Heart right ventricle (tissue), 16 donors: ENCODE measurements at regions not wholly inside any gene's neighbourhood (a gene's known extent, or its start where the extent isn't known, plus 50 kb on each side); places are given as distances from the start of the nearest gene placed in this dataset.

Source experiments
- ATAC-seq, 8 donors: fragments of 200-7000 bp; cut with Tn5 transposase; one replicate each; pipeline ENCODE4 v1.9.1; 2020; ENCODE audit warnings: mild to moderate bottlenecking in 8 of 8, moderate library complexity in 8 of 8, moderate number of reproducible peaks in 1 of 8
- DNase-seq, 2 donors: peaks; one replicate each; pipeline ENCODE4 v3.0.0-alpha.2; 2020
- H3K27ac ChIP-seq, 10 donors: fragments of 200-600 bp; sonication (generic) in 2 of 10; one replicate each; pipeline versions ENCODE4 v1.5.0 to v1.8.0; 2020 to 2022; ENCODE audit warnings: mild to moderate bottlenecking in 3 of 10
- H3K27me3 ChIP-seq, 7 donors: fragments of 200-600 bp; one replicate each; pipeline ENCODE4 v1.8.0; 2021 to 2022; ENCODE audit warnings: mild to moderate bottlenecking in 2 of 7
- H3K36me3 ChIP-seq, 9 donors: fragments of 200-600 bp; sonication (generic) in 1 of 9; one replicate each; pipeline versions ENCODE4 v1.5.0 to v1.8.0; 2020 to 2022; ENCODE audit warnings: mild to moderate bottlenecking in 2 of 9
- H3K4me1 ChIP-seq, 9 donors: fragments of 200-600 bp; sonication (generic) in 1 of 9; one replicate each; pipeline versions ENCODE4 v1.5.0 to v1.8.0; 2020 to 2022; ENCODE audit warnings: mild to moderate bottlenecking in 4 of 9
- H3K4me3 ChIP-seq, 10 donors: fragments of 200-600 bp; sonication (generic) in 2 of 10; one replicate each; pipeline versions ENCODE4 v1.5.0 to v1.8.0; 2020 to 2022; ENCODE audit warnings: mild to moderate bottlenecking in 7 of 10, moderate library complexity in 2 of 10
- H3K9me3 ChIP-seq, 11 donors: fragments of 200-600 bp in 10 of 11; sonication (generic) in 2 of 11; one replicate each; pipeline versions ENCODE4 v1.5.0 to v1.8.0; 2013 to 2022; ENCODE audit warnings: mild to moderate bottlenecking in 2 of 11, control low read depth in 1 of 11, moderate library complexity in 1 of 11
- CTCF ChIP-seq, 9 donors: fragments of 200-600 bp; sonication (generic) in 2 of 9; IDR thresholded peaks; one replicate each; pipeline versions ENCODE4 v1.5.0 to v1.8.0; 2021 to 2022; ENCODE audit warnings: antibody characterized with exemption in 9 of 9, mild to moderate bottlenecking in 5 of 9, moderate library complexity in 1 of 9
- WGBS, 2 donors: extraction: QIAGEN DNeasy Blood & Tissue Kit; methylation state at CpG; one replicate each; pipeline ENCODE4 v1.1.7; 2013; ENCODE audit warnings: inconsistent platforms in 1 of 2; 5-methylcytosine and 5-hydroxymethylcytosine counted together
- intact Hi-C, 10 donors: fragments of 100-400 bp; cut with DNase I; formaldehyde crosslinking; loops; one replicate each; pipeline versions ENCODE4 v1.11.1 to v1.14.2; 2022
- donor health status: Arrhythmogenic right ventricular cardiomyopathy.
- donor health status: ischemic (EF 13 %, LVEDD 7.1; RV severe dilation, severe dysfunction).
- donor health status: healthy with polysubstance abuse.
- donor health status: DM: no; HTN: yes; CAD: no.
- donor health status: DM: no; HTN: no; CAD: no.
- donor health status: ischemic (EF 25% LVEDD 6.9; RV normal size, moderate dysfunction).
- donor health status: ischemic (EF 25% LVEDD 5.7; RV mildly dilated, moderate dysfunction).
- donor health status: healthy.
- donor health status: DM: yes; HTN: yes; CAD: no.
- donor health status: Ischemic cardiomyopathy.
- donor health status: ischemic (EF 35%, LVEDD 5.7; RV mildly dilated, moderate dysfunction).
- donor health status: nonischemic (EF 11% LVEDD 7.7; RV severe dilation, severe dysfunction).
- donor health status: DM: yes; HTN: yes; CAD: no.
- donor health status: PGD.
- donor health status: ischemic (EF 29% LVEDD 5.4; RV normal size, mild dysfunction).
- donor health status: nonischemic (EF 23%, LVEDD 6.1; RV moderate dilation, normal function).

- no peak for ATAC-seq
- intact Hi-C loops, result no loop called here
- WGBS, 2 donors, result 91 to 93% methylated on average over 7 of the region's 7 CpGs
- no peak for DNase-seq
- Histone ChIP-seq H3K4me3 (no peak overlapping the region), H3K9me3 (no peaks in the 10 kb centered on the region), H3K27me3 (no peaks in the 10 kb centered on the region), H3K4me1 (no peaks in the 10 kb centered on the region), H3K27ac (no peak overlapping the region), H3K36me3 (no peaks in the 10 kb centered on the region)
- TF ChIP-seq CTCF (IDR thresholded peaks at IDR 0.05), result no peak
Measured at GRCh38 chr4:156194896-156195295, 241.2 kb upstream of the CTSO start.

GRCh38 chr4:156193800-156194199 lies 240.1 kb upstream of the CTSO start:
- intact Hi-C loops, result no loop called here
- H3K4me3 ChIP-seq, result no peak overlapping the region
- no peaks in the 10 kb centered on the region for H3K36me3 ChIP-seq
- TF ChIP-seq CTCF (IDR thresholded peaks at IDR 0.05), result no peak
- ATAC-seq (no peak), DNase-seq (no peak)
- 46 to 50% methylated on average over 3 of the region's 3 CpGs for WGBS, 2 donors
- no peaks in the 10 kb centered on the region for H3K4me1 ChIP-seq
- no peaks in the 10 kb centered on the region for H3K27me3 ChIP-seq
- no peak overlapping the region for H3K27ac ChIP-seq
- H3K9me3 ChIP-seq, result no peaks in the 10 kb centered on the region

DNA sequence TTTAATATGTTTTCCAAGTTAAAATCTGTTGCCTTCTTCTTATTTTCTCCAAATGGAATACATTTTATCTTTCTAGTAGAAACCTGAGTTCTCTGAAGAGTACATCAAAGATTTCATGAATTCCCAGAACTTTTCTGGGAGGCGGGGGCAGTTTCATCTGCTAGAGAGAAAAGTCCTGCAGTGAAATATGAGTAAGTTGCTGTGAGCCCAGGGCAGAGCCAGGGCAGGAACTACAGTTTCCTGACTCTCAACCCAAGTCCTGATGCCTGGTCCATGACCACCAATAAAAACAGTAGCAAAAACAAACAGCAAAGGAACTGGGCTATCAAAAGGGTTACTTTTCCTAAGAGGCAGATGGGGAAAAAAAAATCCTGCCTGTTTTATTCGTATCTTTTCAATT lies 239.4 kb upstream of the CTSO start:
- no peak for TF ChIP-seq CTCF (IDR thresholded peaks at IDR 0.05)
- no peaks in the 10 kb centered on the region for H3K27me3 ChIP-seq
- no peak overlapping the region for H3K4me3 ChIP-seq
- intact Hi-C loops, result no loop called here
- H3K36me3 ChIP-seq, result no peaks in the 10 kb centered on the region
- WGBS, 2 donors, result 55 to 58% methylated on average over 2 of the region's 2 CpGs
- DNase-seq (no peak), ATAC-seq (no peak)
- no peaks in the 10 kb centered on the region for H3K9me3 ChIP-seq
- no peaks in the 10 kb centered on the region for H3K4me1 ChIP-seq
- no peak overlapping the region for H3K27ac ChIP-seq

GRCh38 chr4:156192033-156192432 lies 238.4 kb upstream of the CTSO start:
- ATAC-seq (no peak), DNase-seq (no peak)
- no peaks in the 10 kb centered on the region for H3K36me3 ChIP-seq
- intact Hi-C loops, result no loop called here
- TF ChIP-seq CTCF (IDR thresholded peaks at IDR 0.05), result no peak
- H3K27ac ChIP-seq, result no peak overlapping the region
- H3K4me3 ChIP-seq, result no peak overlapping the region
- H3K9me3 ChIP-seq, result no peaks in the 10 kb centered on the region
- no peaks in the 10 kb centered on the region for H3K4me1 ChIP-seq
- H3K27me3 ChIP-seq, result no peaks in the 10 kb centered on the region
